ENCODE measurements at regions not wholly inside any gene's neighbourhood (a gene's known extent, or its start where the extent isn't known, plus 50 kb on each side); places are given as distances from the start of the nearest gene placed in this dataset.

- ChIA-PET POLR2A (no interaction called here), CTCF (no interaction called here)
- H3K4me1 Mint-ChIP-seq, result no peaks in the 10 kb centered on the region
- DNase-seq (no peak), ATAC-seq (replicated peaks in 1 of 4) (no peak)
- H3K27me3 Mint-ChIP-seq, result no peaks in the 10 kb centered on the region
- H3K36me3 Mint-ChIP-seq, result no peaks in the 10 kb centered on the region
- 75% methylated on average over 2 of the region's 4 CpGs for WGBS (ENCODE audit: insufficient coverage)
- no peaks in the 10 kb centered on the region for H3K9me3 ChIP-seq
- H3K9me3 Mint-ChIP-seq, result peaks cover 6 to 18% (median 13%) of the 10 kb centered on the region in 3 donors
- no peak overlapping the region for H3K4me3 Mint-ChIP-seq
- no peak overlapping the region for H3K27ac Mint-ChIP-seq
- no peaks in the 10 kb centered on the region for H3K27me3 ChIP-seq (replicated peaks in 1 of 2; ENCODE audit: control insufficient read depth in 2 of 2, extremely low read depth in 1 of 2, insufficient read depth in 2 of 2, low read length in 1 of 2)
- no peaks in the 10 kb centered on the region for H3K4me1 ChIP-seq (ENCODE audit: control insufficient read depth in 1 of 2, extremely low read depth in 1 of 2, insufficient read depth in 2 of 2, low read length in 2 of 2)
- no peak overlapping the region for H3K27ac ChIP-seq (ENCODE audit: low read length)
- H3K4me3 ChIP-seq (ENCODE audit: control insufficient read depth in 1 of 2, extremely low read depth in 1 of 2, low read length in 1 of 2), result no peak overlapping the region
- H3K36me3 ChIP-seq (ENCODE audit: control insufficient read depth in 2 of 2, extremely low read depth in 1 of 2, insufficient read depth in 1 of 2, low read length in 1 of 2), result no peaks in the 10 kb centered on the region
Measured at GRCh38 chr4:166318810-166319525, 445.9 kb downstream of the TLL1 start.

GRCh38 chr4:166323250-166323649 lies 450.2 kb downstream of the TLL1 start:
- WGBS (ENCODE audit: insufficient coverage), result no CpG with 5 or more reads among the region's 2 CpGs
- CTCF ChIA-PET, result no interaction called here
- DNase-seq (no peak), ATAC-seq (replicated peaks in 1 of 4) (no peak)
- H3K27me3 ChIP-seq (replicated peaks in 1 of 2; ENCODE audit: control insufficient read depth in 2 of 2, extremely low read depth in 1 of 2, insufficient read depth in 2 of 2, low read length in 1 of 2), result no peaks in the 10 kb centered on the region
- H3K4me3 ChIP-seq (ENCODE audit: control insufficient read depth in 1 of 2, extremely low read depth in 1 of 2, low read length in 1 of 2), result no peak overlapping the region
- H3K4me3 Mint-ChIP-seq, result no peak overlapping the region
- no peaks in the 10 kb centered on the region for H3K27me3 Mint-ChIP-seq
- H3K4me1 Mint-ChIP-seq, result no peaks in the 10 kb centered on the region
- no peak overlapping the region for H3K27ac ChIP-seq (ENCODE audit: low read length)
- peaks cover 6 to 10% (median 8%) of the 10 kb centered on the region in 3 donors for H3K9me3 Mint-ChIP-seq
- H3K36me3 Mint-ChIP-seq, result no peaks in the 10 kb centered on the region
- no peaks in the 10 kb centered on the region for H3K9me3 ChIP-seq
- no peak overlapping the region for H3K27ac Mint-ChIP-seq
- H3K4me1 ChIP-seq (ENCODE audit: control insufficient read depth in 1 of 2, extremely low read depth in 1 of 2, insufficient read depth in 2 of 2, low read length in 2 of 2), result no peaks in the 10 kb centered on the region
- POLR2A ChIA-PET, result no interaction called here
- no peaks in the 10 kb centered on the region for H3K36me3 ChIP-seq (ENCODE audit: control insufficient read depth in 2 of 2, extremely low read depth in 1 of 2, insufficient read depth in 1 of 2, low read length in 1 of 2)

GRCh38 chr4:166324321-166324720 lies 451.3 kb downstream of the TLL1 start:
- H3K27ac Mint-ChIP-seq, result no peak overlapping the region
- H3K36me3 Mint-ChIP-seq, result no peaks in the 10 kb centered on the region
- no peak overlapping the region for H3K27ac ChIP-seq (ENCODE audit: low read length)
- H3K4me1 ChIP-seq (ENCODE audit: control insufficient read depth in 1 of 2, extremely low read depth in 1 of 2, insufficient read depth in 2 of 2, low read length in 2 of 2), result no peaks in the 10 kb centered on the region
- H3K4me3 ChIP-seq (ENCODE audit: control insufficient read depth in 1 of 2, extremely low read depth in 1 of 2, low read length in 1 of 2), result no peak overlapping the region
- ChIA-PET POLR2A (no interaction called here), CTCF (no interaction called here)
- 71% methylated on average over 2 of the region's 4 CpGs for WGBS (ENCODE audit: insufficient coverage)
- H3K27me3 Mint-ChIP-seq, result no peaks in the 10 kb centered on the region
- H3K27me3 ChIP-seq (replicated peaks in 1 of 2; ENCODE audit: control insufficient read depth in 2 of 2, extremely low read depth in 1 of 2, insufficient read depth in 2 of 2, low read length in 1 of 2), result no peaks in the 10 kb centered on the region
- no peaks in the 10 kb centered on the region for H3K9me3 ChIP-seq
- peaks cover 3 to 7% (median 5%) of the 10 kb centered on the region in 3 donors for H3K9me3 Mint-ChIP-seq
- H3K4me1 Mint-ChIP-seq, result no peaks in the 10 kb centered on the region
- no peaks in the 10 kb centered on the region for H3K36me3 ChIP-seq (ENCODE audit: control insufficient read depth in 2 of 2, extremely low read depth in 1 of 2, insufficient read depth in 1 of 2, low read length in 1 of 2)
- H3K4me3 Mint-ChIP-seq, result no peak overlapping the region
- DNase-seq (no peak), ATAC-seq (replicated peaks in 1 of 4) (no peak)

DNA sequence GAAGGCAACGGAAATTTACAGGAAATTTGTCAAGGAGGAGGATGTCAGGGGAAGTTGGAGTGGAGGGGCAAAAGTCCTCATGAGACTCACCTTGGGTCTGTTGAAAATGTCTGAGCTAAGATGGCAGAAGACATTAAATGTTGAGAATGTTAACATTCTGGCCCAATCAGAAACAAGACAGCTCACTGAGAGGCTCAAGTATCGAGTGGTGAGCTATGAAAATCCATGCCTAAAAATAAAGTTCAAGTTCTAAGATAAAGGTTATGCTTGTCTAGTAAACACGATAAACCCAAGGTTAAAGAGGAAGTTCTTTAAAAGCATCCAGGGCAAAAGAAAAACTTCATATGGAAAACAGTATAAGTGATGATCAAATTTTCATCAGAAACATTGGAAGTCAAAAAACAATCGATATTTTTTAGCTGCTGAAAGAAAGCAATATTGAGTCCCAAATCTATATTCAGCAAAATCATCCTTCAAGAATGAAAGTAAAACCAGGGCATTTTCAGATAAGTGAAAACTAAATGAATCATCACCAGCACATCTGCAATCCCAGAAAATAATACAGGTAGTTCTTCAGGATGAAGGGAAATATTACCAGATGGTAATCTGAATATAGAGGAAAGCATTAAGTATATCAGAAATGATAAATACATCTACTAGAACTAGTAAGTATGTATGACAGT lies 462.4 kb downstream of the TLL1 start:
- Mint-ChIP-seq H3K4me1 (no peaks in the 10 kb centered on the region), H3K36me3 (no peaks in the 10 kb centered on the region), H3K27ac (no peak overlapping the region), H3K27me3 (no peaks in the 10 kb centered on the region), H3K4me3 (no peak overlapping the region), H3K9me3 (peaks cover 3 to 22% (median 12%) of the 10 kb centered on the region in 3 donors)
- WGBS (ENCODE audit: insufficient coverage), result 14% methylated on average over 1 of the region's 4 CpGs
- ATAC-seq (replicated peaks in 1 of 4) (no peak), DNase-seq (no peak)
- no peaks in the 10 kb centered on the region for H3K9me3 ChIP-seq
- no peaks in the 10 kb centered on the region for H3K27me3 ChIP-seq (replicated peaks in 1 of 2; ENCODE audit: control insufficient read depth in 2 of 2, extremely low read depth in 1 of 2, insufficient read depth in 2 of 2, low read length in 1 of 2)
- CTCF ChIA-PET, result no interaction called here
- no peak overlapping the region for H3K4me3 ChIP-seq (ENCODE audit: control insufficient read depth in 1 of 2, extremely low read depth in 1 of 2, low read length in 1 of 2)
- POLR2A ChIA-PET, result no interaction called here
- H3K27ac ChIP-seq (ENCODE audit: low read length), result no peak overlapping the region
- no peaks in the 10 kb centered on the region for H3K36me3 ChIP-seq (ENCODE audit: control insufficient read depth in 2 of 2, extremely low read depth in 1 of 2, insufficient read depth in 1 of 2, low read length in 1 of 2)
- no peaks in the 10 kb centered on the region for H3K4me1 ChIP-seq (ENCODE audit: control insufficient read depth in 1 of 2, extremely low read depth in 1 of 2, insufficient read depth in 2 of 2, low read length in 2 of 2)

GRCh38 chr4:166341992-166342391 lies 469.0 kb downstream of the TLL1 start:
- Histone ChIP-seq H3K27me3 (replicated peaks in 1 of 2; ENCODE audit: control insufficient read depth in 2 of 2, extremely low read depth in 1 of 2, insufficient read depth in 2 of 2, low read length in 1 of 2) (no peaks in the 10 kb centered on the region), H3K9me3 (no peaks in the 10 kb centered on the region), H3K4me1 (ENCODE audit: control insufficient read depth in 1 of 2, extremely low read depth in 1 of 2, insufficient read depth in 2 of 2, low read length in 2 of 2) (no peaks in the 10 kb centered on the region), H3K27ac (ENCODE audit: low read length) (no peak overlapping the region), H3K36me3 (ENCODE audit: control insufficient read depth in 2 of 2, extremely low read depth in 1 of 2, insufficient read depth in 1 of 2, low read length in 1 of 2) (no peaks in the 10 kb centered on the region), H3K4me3 (ENCODE audit: control insufficient read depth in 1 of 2, extremely low read depth in 1 of 2, low read length in 1 of 2) (no peak overlapping the region)
- POLR2A ChIA-PET, result no interaction called here
- Mint-ChIP-seq H3K27ac (no peak overlapping the region), H3K9me3 (peaks cover 3 to 14% (median 3%) of the 10 kb centered on the region in 3 donors), H3K4me3 (no peak overlapping the region), H3K27me3 (no peaks in the 10 kb centered on the region), H3K36me3 (no peaks in the 10 kb centered on the region), H3K4me1 (no peaks in the 10 kb centered on the region)
- DNase-seq, result no peak
- WGBS (ENCODE audit: insufficient coverage), result no CpG with 5 or more reads among the region's 4 CpGs
- CTCF ChIA-PET, result no interaction called here
- no peak for ATAC-seq (replicated peaks in 1 of 4)

GRCh38 chr4:166363198-166363597 lies 490.2 kb downstream of the TLL1 start:
- WGBS (ENCODE audit: insufficient coverage), result no CpG with 5 or more reads among the region's 2 CpGs
- peaks cover 5 to 16% (median 6%) of the 10 kb centered on the region in 3 donors for H3K9me3 Mint-ChIP-seq
- H3K27me3 Mint-ChIP-seq, result no peaks in the 10 kb centered on the region
- ATAC-seq (replicated peaks in 1 of 4) (no peak), DNase-seq (no peak)
- H3K27ac Mint-ChIP-seq, result no peak overlapping the region
- H3K4me3 Mint-ChIP-seq, result no peak overlapping the region
- H3K36me3 ChIP-seq (ENCODE audit: control insufficient read depth in 2 of 2, extremely low read depth in 1 of 2, insufficient read depth in 1 of 2, low read length in 1 of 2), result no peaks in the 10 kb centered on the region
- no peaks in the 10 kb centered on the region for H3K36me3 Mint-ChIP-seq
- no peaks in the 10 kb centered on the region for H3K4me1 ChIP-seq (ENCODE audit: control insufficient read depth in 1 of 2, extremely low read depth in 1 of 2, insufficient read depth in 2 of 2, low read length in 2 of 2)
- ChIA-PET POLR2A (no interaction called here), CTCF (no interaction called here)
- no peaks in the 10 kb centered on the region for H3K27me3 ChIP-seq (replicated peaks in 1 of 2; ENCODE audit: control insufficient read depth in 2 of 2, extremely low read depth in 1 of 2, insufficient read depth in 2 of 2, low read length in 1 of 2)
- H3K9me3 ChIP-seq, result no peaks in the 10 kb centered on the region
- no peaks in the 10 kb centered on the region for H3K4me1 Mint-ChIP-seq
- no peak overlapping the region for H3K27ac ChIP-seq (ENCODE audit: low read length)
- no peak overlapping the region for H3K4me3 ChIP-seq (ENCODE audit: control insufficient read depth in 1 of 2, extremely low read depth in 1 of 2, low read length in 1 of 2)
